Thymus (tissue), 11 donors: ENCODE measurements at regions not wholly inside any gene's neighbourhood (a gene's known extent, or its start where the extent isn't known, plus 50 kb on each side); places are given as distances from the start of the nearest gene placed in this dataset.
"Not testable (repeated sequence)": the region's sequence is repeated elsewhere in the genome, so short reads cannot be mapped to it uniquely, and the experiment has no call there.

Experiments used
- DNase-seq, 9 donors: peaks; one replicate each; pipeline ENCODE4 v3.0.0-alpha.2; 2013; ENCODE audit warnings: low spot score in 9 of 9, low read depth in 6 of 9, missing footprints in 1 of 9
- H3K27ac ChIP-seq, 2 donors: one replicate each; pipeline ENCODE4 v1.5.1; 2013; ENCODE audit warnings: control low read depth in 1 of 2, low read depth in 1 of 2, low read length in 1 of 2, mild to moderate bottlenecking in 1 of 2, moderate library complexity in 1 of 2
- H3K27me3 ChIP-seq, 2 donors: one replicate each; pipeline ENCODE4 v1.5.1; 2013; ENCODE audit warnings: low read length in 1 of 2; ENCODE audit not compliant: control insufficient read depth in 2 of 2, insufficient read depth in 1 of 2
- H3K36me3 ChIP-seq, 2 donors: one replicate each; pipeline ENCODE4 v1.5.1; 2013; ENCODE audit warnings: low read length in 1 of 2, mild to moderate bottlenecking in 1 of 2, moderate library complexity in 1 of 2; ENCODE audit not compliant: control insufficient read depth in 2 of 2, insufficient read depth in 2 of 2
- H3K4me1 ChIP-seq, 2 donors: one replicate each; pipeline ENCODE4 v1.5.1; 2013; ENCODE audit warnings: low read length in 2 of 2; ENCODE audit not compliant: control insufficient read depth in 2 of 2, insufficient read depth in 2 of 2
- H3K4me3 ChIP-seq, 2 donors: one replicate each; pipeline ENCODE4 v1.5.1; 2013; ENCODE audit warnings: low read length in 2 of 2, control low read depth in 1 of 2, mild to moderate bottlenecking in 1 of 2
- H3K9me3 ChIP-seq, 2 donors: one replicate each; pipeline ENCODE4 v1.5.1; 2013; ENCODE audit warnings: low read length in 1 of 2, mild to moderate bottlenecking in 1 of 2; ENCODE audit not compliant: control insufficient read depth in 2 of 2, insufficient read depth in 1 of 2
- WGBS: extraction: QIAGEN DNeasy Blood & Tissue Kit; methylation state at CpG from one replicate; pipeline ENCODE4 v1.1.7; 2013; 5-methylcytosine and 5-hydroxymethylcytosine counted together
- donor health status: healthy.

GRCh38 chr3:95797081-95797480 is 1017.3 kb upstream of the EPHA6 start:
- no peak for DNase-seq
- Histone ChIP-seq H3K9me3 (peaks cover 0 to 9% of the 10 kb centered on the region in 2 donors), H3K27me3 (no peaks in the 10 kb centered on the region), H3K4me1 (no peaks in the 10 kb centered on the region), H3K27ac (no peak overlapping the region), H3K4me3 (no peak overlapping the region), H3K36me3 (no peaks in the 10 kb centered on the region)
- 31% methylated on average over 3 of the region's 3 CpGs for WGBS

GRCh38 chr3:95798628-95799027 is 1015.8 kb upstream of the EPHA6 start:
- no peaks in the 10 kb centered on the region for H3K4me1 ChIP-seq
- no peak for DNase-seq
- H3K9me3 ChIP-seq: peaks cover 0 to 9% of the 10 kb centered on the region in 2 donors
- no peaks in the 10 kb centered on the region for H3K36me3 ChIP-seq
- H3K27ac ChIP-seq: no peak overlapping the region
- no peaks in the 10 kb centered on the region for H3K27me3 ChIP-seq
- WGBS: 85% methylated on average over 1 of the region's 1 CpG
- no peak overlapping the region for H3K4me3 ChIP-seq

GRCh38 chr3:95810462-95810861 is 1003.9 kb upstream of the EPHA6 start:
- H3K4me1 ChIP-seq: no peaks in the 10 kb centered on the region
- no peak for DNase-seq
- WGBS: 97% methylated on average over 1 of the region's 1 CpG

GRCh38 chr3:95813244-95813643 is 1001.1 kb upstream of the EPHA6 start:
- H3K27me3 ChIP-seq: no peaks in the 10 kb centered on the region
- no peak for DNase-seq

More at GRCh38 chr3:95810462-95810861, 1003.9 kb upstream of the EPHA6 start:
- no peak overlapping the region for H3K27ac ChIP-seq
- no peaks in the 10 kb centered on the region for H3K36me3 ChIP-seq
- H3K27me3 ChIP-seq: no peaks in the 10 kb centered on the region
- no peak overlapping the region for H3K4me3 ChIP-seq
- peaks cover 0 to 3% of the 10 kb centered on the region in 2 donors for H3K9me3 ChIP-seq

GRCh38 chr3:95815828-95816227 is 998.6 kb upstream of the EPHA6 start:
- Histone ChIP-seq H3K27me3 (no peaks in the 10 kb centered on the region), H3K27ac (no peak overlapping the region), H3K9me3 (peaks cover 0 to 1% of the 10 kb centered on the region in 2 donors), H3K4me3 (no peak overlapping the region), H3K4me1 (no peaks in the 10 kb centered on the region), H3K36me3 (no peaks in the 10 kb centered on the region)
- no peak for DNase-seq
- 88% methylated on average over 1 of the region's 1 CpG for WGBS

More at GRCh38 chr3:95813244-95813643, 1001.1 kb upstream of the EPHA6 start:
- 68% methylated on average over 2 of the region's 2 CpGs for WGBS
- H3K27ac ChIP-seq: no peak overlapping the region
- no peak overlapping the region for H3K4me3 ChIP-seq
- H3K9me3 ChIP-seq: peaks cover 0 to 3% of the 10 kb centered on the region in 2 donors
- no peaks in the 10 kb centered on the region for H3K4me1 ChIP-seq
- no peaks in the 10 kb centered on the region for H3K36me3 ChIP-seq

GRCh38 chr3:95826419-95826818 is 988.0 kb upstream of the EPHA6 start:
- Histone ChIP-seq H3K4me3 (no peak overlapping the region), H3K27ac (no peak overlapping the region), H3K36me3 (no peaks in the 10 kb centered on the region), H3K27me3 (no peaks in the 10 kb centered on the region), H3K9me3 (peaks cover 0 to 2% of the 10 kb centered on the region in 2 donors), H3K4me1 (no peaks in the 10 kb centered on the region)
- 78% methylated on average over 2 of the region's 2 CpGs for WGBS
- DNase-seq: no peak

GRCh38 chr3:95832146-95832545 is 982.2 kb upstream of the EPHA6 start:
- DNase-seq: no peak
- Histone ChIP-seq H3K4me1 (no peaks in the 10 kb centered on the region), H3K4me3 (no peak overlapping the region), H3K27ac (no peak overlapping the region), H3K9me3 (peaks cover 0 to 7% of the 10 kb centered on the region in 2 donors), H3K27me3 (no peaks in the 10 kb centered on the region), H3K36me3 (no peaks in the 10 kb centered on the region)

GRCh38 chr3:95860628-95861027 is 953.8 kb upstream of the EPHA6 start:
- not testable (repeated sequence) for H3K27me3 ChIP-seq, H3K27ac ChIP-seq, DNase-seq, H3K4me3 ChIP-seq, H3K4me1 ChIP-seq, H3K36me3 ChIP-seq, H3K9me3 ChIP-seq
- 98% methylated on average over 9 of the region's 9 CpGs for WGBS

- H3K4me1 ChIP-seq: no peaks in the 10 kb centered on the region
- 88% methylated on average over 1 of the region's 1 CpG for WGBS
Observed at GRCh38 chr3:95883801-95884200, 930.6 kb upstream of the EPHA6 start.

GRCh38 chr3:95886616-95887015 is 927.8 kb upstream of the EPHA6 start:
- Histone ChIP-seq H3K27me3 (no peaks in the 10 kb centered on the region), H3K36me3 (no peaks in the 10 kb centered on the region), H3K27ac (no peak overlapping the region), H3K4me3 (no peak overlapping the region), H3K4me1 (no peaks in the 10 kb centered on the region), H3K9me3 (peaks cover 0 to 6% of the 10 kb centered on the region in 2 donors)
- WGBS: 95% methylated on average over 1 of the region's 1 CpG
- no peak for DNase-seq

More at GRCh38 chr3:95883801-95884200, 930.6 kb upstream of the EPHA6 start:
- H3K9me3 ChIP-seq: peaks cover 0 to 6% of the 10 kb centered on the region in 2 donors
- no peaks in the 10 kb centered on the region for H3K27me3 ChIP-seq
- DNase-seq: no peak
- H3K27ac ChIP-seq: no peak overlapping the region
- H3K36me3 ChIP-seq: no peaks in the 10 kb centered on the region
- no peak overlapping the region for H3K4me3 ChIP-seq
